ENCODE measurements at regions not wholly inside any gene's neighbourhood (a gene's known extent, or its start where the extent isn't known, plus 50 kb on each side); places are given as distances from the start of the nearest gene placed in this dataset.

- TF ChIP-seq FOXM1 (IDR thresholded peaks at IDR 0.05; ENCODE audit: borderline replicate concordance, low read depth) (no peak), NFIC (IDR thresholded peaks at IDR 0.05) (no peak), TAF1 (IDR thresholded peaks at IDR 0.05; ENCODE audit: low read depth) (no peak), EP300 (IDR thresholded peaks at IDR 0.05; ENCODE audit: borderline replicate concordance) (no peak), EGR1 (IDR thresholded peaks at IDR 0.05) (no peak), ZBTB7A (IDR thresholded peaks at IDR 0.05; ENCODE audit: low read depth) (no peak), TEAD4 (IDR thresholded peaks at IDR 0.05) (no peak), TCF12 (IDR thresholded peaks at IDR 0.05; ENCODE audit: low read depth) (no peak), USF1 (IDR thresholded peaks at IDR 0.05) (no peak), YY1 (IDR thresholded peaks at IDR 0.05; ENCODE audit: low read depth) (no peak), CEBPB (IDR thresholded peaks at IDR 0.05) (no peak), MAX (IDR thresholded peaks at IDR 0.05) (no peak), RAD21 (IDR thresholded peaks at IDR 0.05; ENCODE audit: low read depth) (no peak), CREB1 (IDR thresholded peaks at IDR 0.05; ENCODE audit: low read depth) (no peak)
- TF ChIP-seq, protein P1, sequence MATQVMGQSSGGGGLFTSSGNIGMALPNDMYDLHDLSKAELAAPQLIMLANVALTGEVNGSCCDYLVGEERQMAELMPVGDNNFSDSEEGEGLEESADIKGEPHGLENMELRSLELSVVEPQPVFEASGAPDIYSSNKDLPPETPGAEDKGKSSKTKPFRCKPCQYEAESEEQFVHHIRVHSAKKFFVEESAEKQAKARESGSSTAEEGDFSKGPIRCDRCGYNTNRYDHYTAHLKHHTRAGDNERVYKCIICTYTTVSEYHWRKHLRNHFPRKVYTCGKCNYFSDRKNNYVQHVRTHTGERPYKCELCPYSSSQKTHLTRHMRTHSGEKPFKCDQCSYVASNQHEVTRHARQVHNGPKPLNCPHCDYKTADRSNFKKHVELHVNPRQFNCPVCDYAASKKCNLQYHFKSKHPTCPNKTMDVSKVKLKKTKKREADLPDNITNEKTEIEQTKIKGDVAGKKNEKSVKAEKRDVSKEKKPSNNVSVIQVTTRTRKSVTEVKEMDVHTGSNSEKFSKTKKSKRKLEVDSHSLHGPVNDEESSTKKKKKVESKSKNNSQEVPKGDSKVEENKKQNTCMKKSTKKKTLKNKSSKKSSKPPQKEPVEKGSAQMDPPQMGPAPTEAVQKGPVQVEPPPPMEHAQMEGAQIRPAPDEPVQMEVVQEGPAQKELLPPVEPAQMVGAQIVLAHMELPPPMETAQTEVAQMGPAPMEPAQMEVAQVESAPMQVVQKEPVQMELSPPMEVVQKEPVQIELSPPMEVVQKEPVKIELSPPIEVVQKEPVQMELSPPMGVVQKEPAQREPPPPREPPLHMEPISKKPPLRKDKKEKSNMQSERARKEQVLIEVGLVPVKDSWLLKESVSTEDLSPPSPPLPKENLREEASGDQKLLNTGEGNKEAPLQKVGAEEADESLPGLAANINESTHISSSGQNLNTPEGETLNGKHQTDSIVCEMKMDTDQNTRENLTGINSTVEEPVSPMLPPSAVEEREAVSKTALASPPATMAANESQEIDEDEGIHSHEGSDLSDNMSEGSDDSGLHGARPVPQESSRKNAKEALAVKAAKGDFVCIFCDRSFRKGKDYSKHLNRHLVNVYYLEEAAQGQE (IDR thresholded peaks at IDR 0.05; ENCODE audit: low read depth): no peak
Measured at GRCh38 chr5:17050236-17050635, 114.1 kb upstream of the MYO10 start.

- TF ChIP-seq, protein P1 (IDR thresholded peaks at IDR 0.05; ENCODE audit: low read depth): no peak
- no peak for TF ChIP-seq CREB1 (IDR thresholded peaks at IDR 0.05; ENCODE audit: low read depth)
- TF ChIP-seq ZBTB7A (IDR thresholded peaks at IDR 0.05; ENCODE audit: low read depth): no peak
- no peak for TF ChIP-seq FOXM1 (IDR thresholded peaks at IDR 0.05; ENCODE audit: borderline replicate concordance, low read depth)
- TF ChIP-seq NFIC (IDR thresholded peaks at IDR 0.05): no peak
- TF ChIP-seq RAD21 (IDR thresholded peaks at IDR 0.05; ENCODE audit: low read depth): no peak
- no peak for TF ChIP-seq TEAD4 (IDR thresholded peaks at IDR 0.05)
- no peak for TF ChIP-seq TCF12 (IDR thresholded peaks at IDR 0.05; ENCODE audit: low read depth)
- TF ChIP-seq TAF1 (IDR thresholded peaks at IDR 0.05; ENCODE audit: low read depth): no peak
- no peak for TF ChIP-seq MAX (IDR thresholded peaks at IDR 0.05)
- TF ChIP-seq CEBPB (IDR thresholded peaks at IDR 0.05): no peak
- TF ChIP-seq USF1 (IDR thresholded peaks at IDR 0.05): no peak
- TF ChIP-seq EGR1 (IDR thresholded peaks at IDR 0.05): no peak
- no peak for TF ChIP-seq YY1 (IDR thresholded peaks at IDR 0.05; ENCODE audit: low read depth)
- TF ChIP-seq EP300 (IDR thresholded peaks at IDR 0.05; ENCODE audit: borderline replicate concordance): no peak
Measured at GRCh38 chr5:17054911-17055310, 118.8 kb upstream of the MYO10 start.

DNA sequence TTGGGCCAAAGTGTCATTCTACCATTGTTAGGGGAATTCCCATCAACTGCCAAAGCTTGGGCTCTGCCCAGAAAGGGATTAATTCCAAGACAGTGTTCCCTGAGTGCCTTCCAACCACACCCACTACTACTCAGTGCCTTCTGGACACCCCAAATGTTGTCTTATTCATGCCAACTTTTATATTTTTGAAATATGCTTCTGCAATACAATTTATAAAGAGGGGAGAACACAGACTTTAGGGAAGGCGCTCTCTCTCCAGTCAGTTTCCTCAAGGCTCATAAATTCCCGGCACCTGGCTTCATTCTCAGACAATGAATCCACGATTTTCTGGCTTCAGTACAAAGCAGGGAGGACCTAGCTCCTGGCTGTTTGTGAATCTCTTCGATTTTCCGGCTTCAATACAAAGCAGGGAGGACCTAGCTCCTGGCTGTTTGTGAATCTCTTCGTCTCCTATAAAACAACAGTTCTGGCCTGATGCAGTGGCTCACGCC, 120.1 kb upstream of the MYO10 start:
- TF ChIP-seq TAF1 (IDR thresholded peaks at IDR 0.05; ENCODE audit: low read depth) (no peak), NFIC (IDR thresholded peaks at IDR 0.05) (0 out of 2 replicates have a peak, but pooled peaks have one; percentile 38), EGR1 (IDR thresholded peaks at IDR 0.05) (no peak), YY1 (IDR thresholded peaks at IDR 0.05; ENCODE audit: low read depth) (no peak), FOXM1 (IDR thresholded peaks at IDR 0.05; ENCODE audit: borderline replicate concordance, low read depth) (no peak), ZBTB7A (IDR thresholded peaks at IDR 0.05; ENCODE audit: low read depth) (no peak)

- TF ChIP-seq EGR1 (IDR thresholded peaks at IDR 0.05): no peak
Measured at GRCh38 chr5:17058438-17058837, 122.3 kb upstream of the MYO10 start.

DNA sequence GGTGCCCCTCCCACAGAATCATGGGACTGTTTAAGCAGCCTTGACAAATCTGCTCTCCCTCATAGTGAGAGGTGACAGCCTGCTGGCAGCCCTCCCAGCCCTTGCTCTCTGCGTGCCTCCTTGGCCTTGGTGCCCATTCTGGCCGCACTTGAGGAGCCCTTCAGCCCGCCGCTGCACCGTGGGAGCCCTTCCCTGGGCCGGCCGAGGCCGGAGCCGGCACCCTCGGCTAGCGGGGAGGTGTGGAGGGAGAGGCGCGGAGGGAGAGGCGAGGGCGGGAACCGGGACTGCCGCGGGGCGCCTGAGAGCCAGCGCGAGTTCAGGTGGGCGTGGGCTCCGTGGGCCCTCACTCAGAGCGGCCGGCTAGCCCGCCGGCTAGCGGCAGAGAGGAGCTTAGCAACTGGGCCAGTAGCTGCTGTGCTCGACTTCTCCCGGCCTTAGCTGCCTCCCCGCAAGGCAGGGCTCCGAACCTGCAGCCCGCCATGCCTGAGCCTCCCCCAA, 125.9 kb upstream of the MYO10 start:
- no peak for TF ChIP-seq MAX (IDR thresholded peaks at IDR 0.05)
- no peak for TF ChIP-seq ZBTB7A (IDR thresholded peaks at IDR 0.05; ENCODE audit: low read depth)
- no peak for TF ChIP-seq RAD21 (IDR thresholded peaks at IDR 0.05; ENCODE audit: low read depth)

DNA sequence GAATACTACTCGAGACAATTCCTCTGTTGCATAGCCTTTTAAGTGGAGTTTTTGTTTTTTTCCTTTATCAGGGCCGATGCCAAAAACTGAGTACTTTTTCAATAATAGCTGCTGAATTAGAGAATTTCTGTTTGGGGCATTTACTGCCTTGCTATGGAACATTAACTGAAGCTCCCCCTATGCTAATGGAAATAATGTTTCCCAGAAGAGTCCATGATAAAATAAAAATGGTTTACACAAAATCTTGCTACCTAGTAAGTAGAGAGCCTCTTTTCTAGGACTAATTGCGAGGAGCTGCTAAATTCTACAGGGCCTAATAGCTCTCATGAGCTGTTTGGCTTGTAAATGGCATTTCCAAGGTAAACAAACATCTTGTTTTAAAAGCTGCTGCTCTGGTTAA, 128.2 kb upstream of the MYO10 start:
- TF ChIP-seq ZBTB7A (IDR thresholded peaks at IDR 0.05; ENCODE audit: low read depth) (no peak), EP300 (IDR thresholded peaks at IDR 0.05; ENCODE audit: borderline replicate concordance) (no peak), YY1 (IDR thresholded peaks at IDR 0.05; ENCODE audit: low read depth) (no peak), NFIC (IDR thresholded peaks at IDR 0.05) (no peak), CEBPB (IDR thresholded peaks at IDR 0.05) (no peak), TCF12 (IDR thresholded peaks at IDR 0.05; ENCODE audit: low read depth) (no peak), TAF1 (IDR thresholded peaks at IDR 0.05; ENCODE audit: low read depth) (no peak), MAX (IDR thresholded peaks at IDR 0.05) (no peak)

Measured in Ishikawa (cell line).